ENCODE measurements at regions not wholly inside any gene's neighbourhood (a gene's known extent, or its start where the extent isn't known, plus 50 kb on each side); places are given as distances from the start of the nearest gene placed in this dataset.

DNA sequence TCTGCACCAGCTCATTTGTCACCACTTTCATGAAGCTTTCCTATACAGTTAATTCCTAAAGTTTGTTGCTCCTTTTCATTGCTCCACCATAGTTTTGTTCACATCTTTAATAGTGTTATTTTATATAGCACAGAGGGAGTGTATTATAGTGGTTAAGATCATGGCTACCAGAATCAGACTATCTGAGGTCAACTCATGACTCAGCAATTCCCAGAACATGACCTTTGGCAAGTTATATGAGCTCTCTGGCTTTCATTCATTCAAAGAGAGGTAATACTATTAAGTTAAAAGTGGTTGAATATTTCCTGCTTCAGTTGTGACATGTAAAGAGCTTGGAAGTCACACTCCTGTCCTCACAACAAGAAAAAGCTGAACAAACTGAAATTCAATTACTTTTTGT, 1073.5 kb downstream of the NAALADL2 start:
- Mint-ChIP-seq H3K4me3 (no peak overlapping the region), H3K4me1 (no peaks in the 10 kb centered on the region), H3K27ac (no peak overlapping the region), H3K27me3 (ENCODE audit: low read depth in 3 of 3) (no peaks in the 10 kb centered on the region), H3K36me3 (no peaks in the 10 kb centered on the region), H3K9me3 (peaks cover 4 to 32% (median 14%) of the 10 kb centered on the region in 7 donors)
- H3K36me3 ChIP-seq (replicated peaks in 1 of 2; ENCODE audit: control insufficient read depth in 1 of 2, insufficient read depth in 2 of 2, low read length in 2 of 2): no peaks in the 10 kb centered on the region
- intact Hi-C loops (cut with micrococcal nuclease): no loop called here
- no peak for DNase-seq
- H3K4me2 ChIP-seq (replicated peaks; ENCODE audit: extremely low read depth, low read length, poor library complexity, severe bottlenecking): no peak overlapping the region
- no peaks in the 10 kb centered on the region for H4K20me1 ChIP-seq (ENCODE audit: insufficient read depth, low read length)
- no peaks in the 10 kb centered on the region for H3K4me1 ChIP-seq (ENCODE audit: control insufficient read depth in 1 of 2, insufficient read depth in 2 of 2, low read length in 2 of 2)
- no peak overlapping the region for H3K9ac ChIP-seq (ENCODE audit: insufficient read depth, low read length, poor library complexity, severe bottlenecking)
- H3K27me3 ChIP-seq (ENCODE audit: control insufficient read depth in 2 of 2, insufficient read depth in 2 of 2, low read length in 2 of 2): no peaks in the 10 kb centered on the region
- H3K9me3 ChIP-seq (replicated peaks in 1 of 2; ENCODE audit: control insufficient read depth in 1 of 2, insufficient read depth in 1 of 2, low read length in 2 of 2): peaks cover 20 to 35% of the 10 kb centered on the region in 2 donors
- H3K4me3 ChIP-seq (replicated peaks in 1 of 3; ENCODE audit: low read depth in 2 of 3, low read length in 3 of 3): no peak overlapping the region
- no peak overlapping the region for H3K27ac ChIP-seq (ENCODE audit: low read depth in 1 of 2, low read length in 2 of 2)
- TF ChIP-seq, protein P1, sequence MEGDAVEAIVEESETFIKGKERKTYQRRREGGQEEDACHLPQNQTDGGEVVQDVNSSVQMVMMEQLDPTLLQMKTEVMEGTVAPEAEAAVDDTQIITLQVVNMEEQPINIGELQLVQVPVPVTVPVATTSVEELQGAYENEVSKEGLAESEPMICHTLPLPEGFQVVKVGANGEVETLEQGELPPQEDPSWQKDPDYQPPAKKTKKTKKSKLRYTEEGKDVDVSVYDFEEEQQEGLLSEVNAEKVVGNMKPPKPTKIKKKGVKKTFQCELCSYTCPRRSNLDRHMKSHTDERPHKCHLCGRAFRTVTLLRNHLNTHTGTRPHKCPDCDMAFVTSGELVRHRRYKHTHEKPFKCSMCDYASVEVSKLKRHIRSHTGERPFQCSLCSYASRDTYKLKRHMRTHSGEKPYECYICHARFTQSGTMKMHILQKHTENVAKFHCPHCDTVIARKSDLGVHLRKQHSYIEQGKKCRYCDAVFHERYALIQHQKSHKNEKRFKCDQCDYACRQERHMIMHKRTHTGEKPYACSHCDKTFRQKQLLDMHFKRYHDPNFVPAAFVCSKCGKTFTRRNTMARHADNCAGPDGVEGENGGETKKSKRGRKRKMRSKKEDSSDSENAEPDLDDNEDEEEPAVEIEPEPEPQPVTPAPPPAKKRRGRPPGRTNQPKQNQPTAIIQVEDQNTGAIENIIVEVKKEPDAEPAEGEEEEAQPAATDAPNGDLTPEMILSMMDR (IDR thresholded peaks at IDR 0.05): no peak
- H2AFZ ChIP-seq (ENCODE audit: insufficient read depth, low read depth, low read length, poor library complexity, severe bottlenecking): no peak overlapping the region
- no peaks in the 10 kb centered on the region for H3K79me2 ChIP-seq (ENCODE audit: insufficient read depth, low read length)

DNA sequence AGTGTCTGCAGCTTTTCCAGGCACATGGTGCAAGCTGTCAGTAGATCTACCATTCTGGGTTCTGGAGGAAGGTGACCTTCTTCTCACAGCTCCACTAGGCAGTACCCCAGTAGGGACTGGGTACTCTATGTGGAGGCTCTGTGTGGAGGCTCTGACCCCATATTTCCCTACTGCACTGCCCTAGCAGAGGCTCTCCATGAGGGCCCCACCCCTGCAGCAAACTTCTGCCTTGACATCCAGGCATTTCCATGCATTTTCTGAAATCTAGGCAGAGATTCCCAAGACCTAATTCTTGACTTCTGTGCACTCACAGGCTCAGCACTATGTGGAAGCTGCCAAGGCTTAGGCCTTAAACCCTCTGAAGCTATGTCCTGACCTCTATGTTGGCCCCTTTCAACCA, 1060.0 kb downstream of the NAALADL2 start:
- Mint-ChIP-seq H3K36me3 (no peaks in the 10 kb centered on the region), H3K4me3 (no peak overlapping the region), H3K27ac (no peak overlapping the region), H3K4me1 (no peaks in the 10 kb centered on the region), H3K27me3 (ENCODE audit: low read depth in 3 of 3) (peaks cover 0 to 2% (median 0%) of the 10 kb centered on the region in 3 donors), H3K9me3 (peaks cover 6 to 24% (median 12%) of the 10 kb centered on the region in 7 donors)
- no peak for DNase-seq
- H3K4me2 ChIP-seq (replicated peaks; ENCODE audit: extremely low read depth, low read length, poor library complexity, severe bottlenecking): no peak overlapping the region
- no peaks in the 10 kb centered on the region for H3K36me3 ChIP-seq (replicated peaks in 1 of 2; ENCODE audit: control insufficient read depth in 1 of 2, insufficient read depth in 2 of 2, low read length in 2 of 2)
- intact Hi-C loops (cut with micrococcal nuclease): no loop called here
- H3K27me3 ChIP-seq (ENCODE audit: control insufficient read depth in 2 of 2, insufficient read depth in 2 of 2, low read length in 2 of 2): no peaks in the 10 kb centered on the region
- H3K9me3 ChIP-seq (replicated peaks in 1 of 2; ENCODE audit: control insufficient read depth in 1 of 2, insufficient read depth in 1 of 2, low read length in 2 of 2): peaks cover 20 to 32% of the 10 kb centered on the region in 2 donors
- H3K27ac ChIP-seq (ENCODE audit: low read depth in 1 of 2, low read length in 2 of 2): no peak overlapping the region
- no peak overlapping the region for H3K9ac ChIP-seq (ENCODE audit: insufficient read depth, low read length, poor library complexity, severe bottlenecking)
- no peaks in the 10 kb centered on the region for H4K20me1 ChIP-seq (ENCODE audit: insufficient read depth, low read length)
- no peaks in the 10 kb centered on the region for H3K4me1 ChIP-seq (ENCODE audit: control insufficient read depth in 1 of 2, insufficient read depth in 2 of 2, low read length in 2 of 2)
- H3K79me2 ChIP-seq (ENCODE audit: insufficient read depth, low read length): no peaks in the 10 kb centered on the region
- no peak overlapping the region for H3K4me3 ChIP-seq (replicated peaks in 1 of 3; ENCODE audit: low read depth in 2 of 3, low read length in 3 of 3)
- no peak overlapping the region for H2AFZ ChIP-seq (ENCODE audit: insufficient read depth, low read depth, low read length, poor library complexity, severe bottlenecking)
- TF ChIP-seq, protein P1 (IDR thresholded peaks at IDR 0.05): no peak
